WTC11 (cell line): ENCODE measurements at regions not wholly inside any gene's neighbourhood (a gene's known extent, or its start where the extent isn't known, plus 50 kb on each side); places are given as distances from the start of the nearest gene placed in this dataset.
A peak's percentile ranks its signal among the peaks of the same experiment; 100 is the strongest.

Experiments
- ATAC-seq: fragments of 200-7000 bp; cut with Tn5 transposase; 2 replicates; pipeline ENCODE4 v1.10.0; 2021; ENCODE audit warnings: mild to moderate bottlenecking, moderate library complexity
- CTCF ChIA-PET: fragments of 300-600 bp; sonication (Branson Sonifier 250); formaldehyde crosslinking; loops from one replicate; lab custom pipeline; 2021; ENCODE audit warnings: antibody characterized with exemption; lab: Charles Lee
- POLR2A ChIA-PET: fragments of 350-600 bp; sonication (Branson Sonifier 250); formaldehyde crosslinking; loops from one replicate; lab custom pipeline; 2021; ENCODE audit warnings: antibody characterized with exemption; lab: Charles Lee
- DNase-seq: peaks from one replicate; pipeline ENCODE4 v3.0.0; 2021; ENCODE audit warnings: low spot score
- H3K27ac Mint-ChIP-seq: 2 replicates; pipeline ENCODE4 v1.8.0; 2021; ENCODE audit warnings: mixed read lengths
- H3K27me3 Mint-ChIP-seq: 2 replicates; pipeline ENCODE4 v1.8.0; 2021; ENCODE audit warnings: low read depth, mild to moderate bottlenecking, moderate library complexity, mixed read lengths
- H3K36me3 Mint-ChIP-seq: 2 replicates; pipeline ENCODE4 v1.8.0; 2021; ENCODE audit warnings: mixed read lengths
- H3K4me1 Mint-ChIP-seq: 2 replicates; pipeline ENCODE4 v1.8.0; 2022; ENCODE audit warnings: mixed read lengths
- H3K4me3 Mint-ChIP-seq: 2 replicates; pipeline ENCODE4 v1.8.0; 2021; ENCODE audit warnings: mild to moderate bottlenecking, moderate library complexity, mixed read lengths
- H3K9me3 Mint-ChIP-seq: 2 replicates; pipeline ENCODE4 v1.8.0; 2021; ENCODE audit warnings: mixed read lengths
- CREM ChIP-seq: sonication (generic); formaldehyde crosslinking; IDR thresholded peaks from 2 replicates; pipeline ENCODE4 v1.8.1; 2022; ENCODE audit warnings: mild to moderate bottlenecking, missing genetic modification reagents, moderate library complexity
- E2F1 ChIP-seq: sonication (generic); formaldehyde crosslinking; IDR thresholded peaks from 2 replicates; pipeline ENCODE4 v1.8.0; 2022; ENCODE audit warnings: mild to moderate bottlenecking, missing genetic modification reagents
- ERG ChIP-seq: fragments of 250-450 bp; sonication (Bioruptor Pico); IDR thresholded peaks from 2 replicates; pipeline ENCODE4 v1.8.0; 2021; ENCODE audit warnings: mild to moderate bottlenecking
- FOXP4 ChIP-seq: sonication (generic); formaldehyde crosslinking; IDR thresholded peaks from 2 replicates; pipeline ENCODE4 v1.8.0; 2022; ENCODE audit warnings: mild to moderate bottlenecking, missing genetic modification reagents
- HMGXB4 ChIP-seq: sonication (generic); formaldehyde crosslinking; IDR thresholded peaks from 2 replicates; pipeline ENCODE4 v1.8.1; 2023; ENCODE audit warnings: mild to moderate bottlenecking, moderate library complexity, missing genetic modification reagents
- IRF1 ChIP-seq: sonication (generic); formaldehyde crosslinking; IDR thresholded peaks from 2 replicates; pipeline ENCODE4 v1.8.0; 2023; ENCODE audit warnings: missing genetic modification reagents
- JUN ChIP-seq: sonication (generic); formaldehyde crosslinking; IDR thresholded peaks from 2 replicates; pipeline ENCODE4 v1.8.0; 2023; ENCODE audit warnings: mild to moderate bottlenecking, missing genetic modification reagents
- KAT7 ChIP-seq: sonication (generic); formaldehyde crosslinking; IDR thresholded peaks from 2 replicates; pipeline ENCODE4 v1.8.1; 2023; ENCODE audit warnings: missing genetic modification reagents, mild to moderate bottlenecking, borderline replicate concordance
- NFE2L1 ChIP-seq: sonication (generic); formaldehyde crosslinking; IDR thresholded peaks from 2 replicates; pipeline ENCODE4 v1.8.1; 2023; ENCODE audit warnings: missing genetic modification reagents
- NR1H2 ChIP-seq: sonication (generic); formaldehyde crosslinking; IDR thresholded peaks from 2 replicates; pipeline ENCODE4 v1.9.0; 2021; ENCODE audit warnings: mild to moderate bottlenecking, moderate library complexity, missing genetic modification reagents
- OVOL2 ChIP-seq: fragments of 250-450 bp; sonication (Bioruptor Pico); IDR thresholded peaks from 2 replicates; pipeline ENCODE4 v1.9.0; 2021; ENCODE audit warnings: mild to moderate bottlenecking, borderline replicate concordance
- PREB ChIP-seq: sonication (generic); formaldehyde crosslinking; IDR thresholded peaks from 2 replicates; pipeline ENCODE4 v1.8.1; 2022; ENCODE audit warnings: mild to moderate bottlenecking, missing genetic modification reagents, moderate library complexity, borderline replicate concordance
- PRRX2 ChIP-seq: fragments of 250-450 bp; sonication (Bioruptor Pico); IDR thresholded peaks from 2 replicates; pipeline ENCODE4 v1.8.0; 2021; ENCODE audit warnings: mild to moderate bottlenecking
- SP1 ChIP-seq: sonication (generic); formaldehyde crosslinking; conservative IDR thresholded peaks from 2 replicates; pipeline ENCODE4 v1.8.1; 2022; ENCODE audit warnings: missing genetic modification reagents
- ZNF232 ChIP-seq: sonication (generic); formaldehyde crosslinking; IDR thresholded peaks from 2 replicates; pipeline ENCODE4 v1.8.0; 2022; ENCODE audit warnings: mild to moderate bottlenecking, missing genetic modification reagents
- ZNF281 ChIP-seq: sonication (generic); formaldehyde crosslinking; IDR thresholded peaks from 2 replicates; pipeline ENCODE4 v1.8.0; 2023; ENCODE audit warnings: mild to moderate bottlenecking, missing genetic modification reagents
- ZNF317 ChIP-seq: sonication (generic); formaldehyde crosslinking; IDR thresholded peaks from 2 replicates; pipeline ENCODE4 v1.8.1; 2023; ENCODE audit warnings: low read depth, mild to moderate bottlenecking, moderate library complexity, missing genetic modification reagents, borderline replicate concordance
- ZNF423 ChIP-seq: fragments of 250-450 bp; sonication (Bioruptor Pico); IDR thresholded peaks from 2 replicates; pipeline ENCODE4 v2.1.2; 2022; ENCODE audit warnings: mild to moderate bottlenecking, moderate library complexity
- TF ChIP-seq, protein P1 (sequence below): fragments of 250-450 bp; sonication (Bioruptor Pico); IDR thresholded peaks from 2 replicates; pipeline ENCODE4 v1.9.0; 2021; ENCODE audit warnings: mild to moderate bottlenecking

- ChIA-PET CTCF (interaction anchor here (0.8 to 2.9 kb wide), 5 partner anchors 11 to 126 kb away, joined by 3 to 10 read pairs (median 5); no protein-coding TSS in a partner anchor), POLR2A (no interaction called here)
- Mint-ChIP-seq H3K4me3 (no peak overlapping the region), H3K27ac (no peak overlapping the region), H3K36me3 (no peaks in the 10 kb centered on the region), H3K27me3 (no peaks in the 10 kb centered on the region), H3K4me1 (0 out of 2 replicates have a peak, but pooled peaks cover 3% of the 10 kb centered on the region), H3K9me3 (no peaks in the 10 kb centered on the region)
- DNase-seq (no peak), ATAC-seq (peak; percentile 39)
- TF ChIP-seq HMGXB4 (CRISPR knock-in tag) (no peak), ERG (CRISPR knock-in tag) (no peak), CREM (no peak), NFE2L1 (no peak), ZNF281 (no peak), ZNF423 (CRISPR knock-in tag) (no peak), FOXP4 (no peak), OVOL2 (no peak), IRF1 (CRISPR knock-in tag) (no peak), PREB (CRISPR knock-in tag) (no peak), NR1H2 (CRISPR knock-in tag) (no peak), JUN (CRISPR knock-in tag) (no peak), ZNF232 (CRISPR knock-in tag) (no peak), SP1 (CRISPR knock-in tag) (no peak), KAT7 (CRISPR knock-in tag) (no peak), E2F1 (no peak), PRRX2 (CRISPR knock-in tag) (no peak), ZNF317 (no peak)
- TF ChIP-seq, protein P1, sequence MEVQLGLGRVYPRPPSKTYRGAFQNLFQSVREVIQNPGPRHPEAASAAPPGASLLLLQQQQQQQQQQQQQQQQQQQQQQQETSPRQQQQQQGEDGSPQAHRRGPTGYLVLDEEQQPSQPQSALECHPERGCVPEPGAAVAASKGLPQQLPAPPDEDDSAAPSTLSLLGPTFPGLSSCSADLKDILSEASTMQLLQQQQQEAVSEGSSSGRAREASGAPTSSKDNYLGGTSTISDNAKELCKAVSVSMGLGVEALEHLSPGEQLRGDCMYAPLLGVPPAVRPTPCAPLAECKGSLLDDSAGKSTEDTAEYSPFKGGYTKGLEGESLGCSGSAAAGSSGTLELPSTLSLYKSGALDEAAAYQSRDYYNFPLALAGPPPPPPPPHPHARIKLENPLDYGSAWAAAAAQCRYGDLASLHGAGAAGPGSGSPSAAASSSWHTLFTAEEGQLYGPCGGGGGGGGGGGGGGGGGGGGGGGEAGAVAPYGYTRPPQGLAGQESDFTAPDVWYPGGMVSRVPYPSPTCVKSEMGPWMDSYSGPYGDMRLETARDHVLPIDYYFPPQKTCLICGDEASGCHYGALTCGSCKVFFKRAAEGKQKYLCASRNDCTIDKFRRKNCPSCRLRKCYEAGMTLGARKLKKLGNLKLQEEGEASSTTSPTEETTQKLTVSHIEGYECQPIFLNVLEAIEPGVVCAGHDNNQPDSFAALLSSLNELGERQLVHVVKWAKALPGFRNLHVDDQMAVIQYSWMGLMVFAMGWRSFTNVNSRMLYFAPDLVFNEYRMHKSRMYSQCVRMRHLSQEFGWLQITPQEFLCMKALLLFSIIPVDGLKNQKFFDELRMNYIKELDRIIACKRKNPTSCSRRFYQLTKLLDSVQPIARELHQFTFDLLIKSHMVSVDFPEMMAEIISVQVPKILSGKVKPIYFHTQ (CRISPR knock-in tag) = no peak
Measured at GRCh38 chr6:132948889-132949288, 134.5 kb downstream of the RPS12 start.
